ENCODE measurements at regions not wholly inside any gene's neighbourhood (a gene's known extent, or its start where the extent isn't known, plus 50 kb on each side); places are given as distances from the start of the nearest gene placed in this dataset.

- Mint-ChIP-seq H3K27ac (no peak overlapping the region), H3K4me1 (no peaks in the 10 kb centered on the region), H3K4me3 (no peak overlapping the region), H3K27me3 (ENCODE audit: low read depth, poor library complexity) (no peaks in the 10 kb centered on the region), H3K9me3 (no peaks in the 10 kb centered on the region), H3K36me3 (ENCODE audit: low read depth) (no peaks in the 10 kb centered on the region)
- DNase-seq, result no peak
- no peak for TF ChIP-seq CTCF (IDR thresholded peaks at IDR 0.05)
Measured at GRCh38 chr10:27451054-27451453, 53.0 kb upstream of the RAB18 start.

DNA sequence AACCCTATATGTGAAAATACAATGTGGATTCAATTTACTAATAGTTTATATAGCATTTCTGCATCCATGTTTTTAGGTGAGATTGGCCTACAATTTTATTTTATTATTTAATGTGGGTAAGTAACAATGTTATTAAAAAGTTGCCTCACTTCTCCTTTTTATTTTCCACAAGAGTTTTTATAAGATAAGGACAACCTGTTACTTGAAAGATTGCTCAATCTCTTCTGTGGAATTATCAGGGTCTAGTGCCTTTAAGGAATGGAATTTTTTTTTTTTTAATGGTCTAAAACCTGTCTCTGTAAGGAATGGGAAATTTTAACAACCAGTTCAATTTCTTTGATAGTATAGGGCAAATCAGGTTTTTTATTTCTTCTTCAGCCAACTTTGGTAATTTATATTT lies 53.9 kb upstream of the RAB18 start:
- H3K36me3 Mint-ChIP-seq (ENCODE audit: low read depth), result no peaks in the 10 kb centered on the region
- no peak for TF ChIP-seq CTCF (IDR thresholded peaks at IDR 0.05)
- H3K4me1 Mint-ChIP-seq, result no peaks in the 10 kb centered on the region
- no peak overlapping the region for H3K27ac Mint-ChIP-seq
- no peaks in the 10 kb centered on the region for H3K9me3 Mint-ChIP-seq
- H3K4me3 Mint-ChIP-seq, result no peak overlapping the region
- no peak for DNase-seq
- H3K27me3 Mint-ChIP-seq (ENCODE audit: low read depth, poor library complexity), result no peaks in the 10 kb centered on the region

DNA sequence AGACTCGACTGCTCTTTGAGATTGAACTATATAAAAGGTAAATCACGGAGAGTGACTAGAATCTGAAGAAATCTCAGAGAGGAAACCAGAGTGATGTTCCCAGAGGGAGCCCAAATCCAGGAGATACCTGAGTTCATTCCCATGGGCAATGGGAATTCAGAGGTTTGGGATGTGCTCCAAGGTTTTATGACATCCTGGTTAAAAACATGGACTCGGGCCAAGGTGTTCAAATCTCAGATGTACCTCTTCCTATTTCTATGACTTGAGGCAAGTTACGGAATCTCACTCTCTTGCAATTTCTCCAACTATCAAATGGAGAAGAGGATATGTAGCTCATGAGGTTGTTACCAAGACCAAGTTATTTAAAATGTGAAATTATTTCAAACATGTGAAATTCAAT lies 54.5 kb upstream of the RAB18 start:
- Mint-ChIP-seq H3K9me3 (no peaks in the 10 kb centered on the region), H3K4me1 (no peaks in the 10 kb centered on the region), H3K27me3 (ENCODE audit: low read depth, poor library complexity) (no peaks in the 10 kb centered on the region), H3K36me3 (ENCODE audit: low read depth) (no peaks in the 10 kb centered on the region), H3K27ac (no peak overlapping the region), H3K4me3 (no peak overlapping the region)
- no peak for TF ChIP-seq CTCF (IDR thresholded peaks at IDR 0.05)
- DNase-seq, result no peak

GRCh38 chr10:27448921-27449320 lies 55.2 kb upstream of the RAB18 start:
- Mint-ChIP-seq H3K4me1 (no peaks in the 10 kb centered on the region), H3K9me3 (no peaks in the 10 kb centered on the region), H3K36me3 (ENCODE audit: low read depth) (no peaks in the 10 kb centered on the region), H3K4me3 (no peak overlapping the region), H3K27ac (no peak overlapping the region), H3K27me3 (ENCODE audit: low read depth, poor library complexity) (no peaks in the 10 kb centered on the region)
- TF ChIP-seq CTCF (IDR thresholded peaks at IDR 0.05), result no peak
- no peak for DNase-seq

DNA sequence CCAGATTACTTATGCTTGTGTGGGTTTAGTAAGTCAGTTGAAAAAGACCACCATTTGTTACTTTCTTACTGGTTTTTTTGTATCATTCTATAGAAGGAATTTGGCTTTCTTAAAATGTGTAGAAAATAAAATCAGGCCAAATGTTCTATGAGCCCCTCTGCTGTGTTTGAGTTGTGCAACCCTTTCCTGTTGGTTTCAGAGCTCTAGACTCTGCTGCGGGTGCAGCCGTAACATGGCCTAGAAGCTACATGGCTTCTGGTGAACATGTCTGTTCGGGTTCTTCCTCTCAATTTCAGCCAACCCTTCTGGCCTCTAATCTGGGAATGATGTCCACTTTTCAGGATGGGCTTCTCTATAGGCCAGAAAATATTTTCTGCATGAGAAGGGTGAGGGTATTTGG lies 56.6 kb upstream of the RAB18 start:
- H3K4me1 Mint-ChIP-seq, result no peaks in the 10 kb centered on the region
- H3K9me3 Mint-ChIP-seq, result no peaks in the 10 kb centered on the region
- no peaks in the 10 kb centered on the region for H3K27me3 Mint-ChIP-seq (ENCODE audit: low read depth, poor library complexity)
- no peak for TF ChIP-seq CTCF (IDR thresholded peaks at IDR 0.05)
- DNase-seq, result no peak
- no peak overlapping the region for H3K27ac Mint-ChIP-seq
- H3K36me3 Mint-ChIP-seq (ENCODE audit: low read depth), result no peaks in the 10 kb centered on the region
- no peak overlapping the region for H3K4me3 Mint-ChIP-seq

GRCh38 chr10:27446091-27446918 lies 57.8 kb upstream of the RAB18 start:
- Mint-ChIP-seq H3K36me3 (ENCODE audit: low read depth) (no peaks in the 10 kb centered on the region), H3K9me3 (no peaks in the 10 kb centered on the region), H3K4me1 (no peaks in the 10 kb centered on the region), H3K27me3 (ENCODE audit: low read depth, poor library complexity) (no peaks in the 10 kb centered on the region), H3K4me3 (no peak overlapping the region), H3K27ac (no peak overlapping the region)
- peak; percentile 28 for TF ChIP-seq CTCF (IDR thresholded peaks at IDR 0.05)
- DNase-seq, result no peak
